Ectodermal cell (in vitro differentiated cells): ENCODE measurements at regions not wholly inside any gene's neighbourhood (a gene's known extent, or its start where the extent isn't known, plus 50 kb on each side); places are given as distances from the start of the nearest gene placed in this dataset.

Experiments
- H3K27ac ChIP-seq: 2 replicates; pipeline ENCODE4 v1.7.0; 2013; ENCODE audit warnings: mild to moderate bottlenecking, low read depth, low read length; ENCODE audit not compliant: insufficient read depth, poor library complexity, severe bottlenecking
- H3K27me3 ChIP-seq: 2 replicates; pipeline ENCODE4 v1.7.0; 2013; ENCODE audit warnings: mild to moderate bottlenecking, low read length; ENCODE audit not compliant: insufficient read depth, control insufficient read depth, poor library complexity, severe bottlenecking
- H3K36me3 ChIP-seq: one replicate; pipeline ENCODE4 v1.7.0; 2013; ENCODE audit warnings: low read length; ENCODE audit not compliant: control insufficient read depth, insufficient read depth
- H3K4me1 ChIP-seq: one replicate; pipeline ENCODE4 v1.7.0; 2013; ENCODE audit warnings: low read length; ENCODE audit not compliant: control insufficient read depth, insufficient read depth
- H3K4me3 ChIP-seq: 2 replicates; pipeline ENCODE4 v1.7.0; 2013; ENCODE audit warnings: low read depth, low read length, control low read depth; ENCODE audit not compliant: insufficient read depth
- H3K9me3 ChIP-seq: 2 replicates; pipeline ENCODE4 v1.7.0; 2013; ENCODE audit warnings: mild to moderate bottlenecking, low read length, moderate library complexity; ENCODE audit not compliant: control insufficient read depth
- WGBS, 2 experiments: methylation state at CpG; one replicate each; pipeline ENCODE4 v1.1.7; 2013; ENCODE audit warnings: missing lambda C conversion rate in 2 of 2; 5-methylcytosine and 5-hydroxymethylcytosine counted together

- no peaks in the 10 kb centered on the region for H3K4me1 ChIP-seq
- H3K27ac ChIP-seq: no peak overlapping the region
- H3K4me3 ChIP-seq: no peak overlapping the region
- H3K27me3 ChIP-seq: no peaks in the 10 kb centered on the region
- no peaks in the 10 kb centered on the region for H3K9me3 ChIP-seq
- no peaks in the 10 kb centered on the region for H3K36me3 ChIP-seq
- WGBS, 2 experiments: 80 to 88% methylated on average over 2 of the region's 2 CpGs
Measured at GRCh38 chr16:64011650-64012049, 1110.2 kb downstream of the CDH11 start.

GRCh38 chr16:64008131-64008530 is 1113.7 kb downstream of the CDH11 start:
- H3K27ac ChIP-seq: no peak overlapping the region
- H3K36me3 ChIP-seq: no peaks in the 10 kb centered on the region
- 96% methylated on average over 2 of the region's 2 CpGs for WGBS, 2 experiments
- H3K27me3 ChIP-seq: no peaks in the 10 kb centered on the region
- no peaks in the 10 kb centered on the region for H3K4me1 ChIP-seq
- H3K4me3 ChIP-seq: no peak overlapping the region
- no peaks in the 10 kb centered on the region for H3K9me3 ChIP-seq

GRCh38 chr16:64004116-64004515 is 1117.7 kb downstream of the CDH11 start:
- 100% methylated on average over 1 of the region's 1 CpG for WGBS, 2 experiments
- no peak overlapping the region for H3K27ac ChIP-seq
- no peaks in the 10 kb centered on the region for H3K9me3 ChIP-seq
- H3K36me3 ChIP-seq: no peaks in the 10 kb centered on the region
- H3K4me3 ChIP-seq: no peak overlapping the region
- no peaks in the 10 kb centered on the region for H3K27me3 ChIP-seq
- no peaks in the 10 kb centered on the region for H3K4me1 ChIP-seq

GRCh38 chr16:63995025-63995424 is 1126.8 kb downstream of the CDH11 start:
- Histone ChIP-seq H3K4me3 (no peak overlapping the region), H3K27me3 (no peaks in the 10 kb centered on the region), H3K4me1 (peaks cover 7% of the 10 kb centered on the region), H3K36me3 (no peaks in the 10 kb centered on the region), H3K9me3 (no peaks in the 10 kb centered on the region), H3K27ac (no peak overlapping the region)
- 98% methylated on average over 7 to 8 of the region's 8 CpGs for WGBS, 2 experiments

- WGBS, 2 experiments: 84 to 97% methylated on average over 2 of the region's 2 CpGs
- Histone ChIP-seq H3K4me3 (no peak overlapping the region), H3K27me3 (no peaks in the 10 kb centered on the region), H3K27ac (no peak overlapping the region), H3K36me3 (no peaks in the 10 kb centered on the region), H3K4me1 (peaks cover 32% of the 10 kb centered on the region), H3K9me3 (no peaks in the 10 kb centered on the region)
Measured at GRCh38 chr16:63983401-63983800, 1138.5 kb downstream of the CDH11 start.

GRCh38 chr16:63982741-63983140 is 1139.1 kb downstream of the CDH11 start:
- H3K27me3 ChIP-seq: no peaks in the 10 kb centered on the region
- WGBS, 2 experiments: 91 to 100% methylated on average over 3 of the region's 3 CpGs
- no peak overlapping the region for H3K4me3 ChIP-seq
- peaks cover 32% of the 10 kb centered on the region for H3K4me1 ChIP-seq
- no peaks in the 10 kb centered on the region for H3K9me3 ChIP-seq
- H3K36me3 ChIP-seq: no peaks in the 10 kb centered on the region
- peak overlapping the region; percentile 70 for H3K27ac ChIP-seq

GRCh38 chr16:63982110-63982509 is 1139.8 kb downstream of the CDH11 start:
- WGBS, 2 experiments: 62 to 65% methylated on average over 5 of the region's 5 CpGs
- Histone ChIP-seq H3K9me3 (no peaks in the 10 kb centered on the region), H3K4me1 (peaks cover 32% of the 10 kb centered on the region), H3K27ac (peak overlapping the region; percentile 70), H3K27me3 (no peaks in the 10 kb centered on the region), H3K36me3 (no peaks in the 10 kb centered on the region), H3K4me3 (no peak overlapping the region)

GRCh38 chr16:63981639-63982038 is 1140.2 kb downstream of the CDH11 start:
- H3K4me1 ChIP-seq: peaks cover 32% of the 10 kb centered on the region
- H3K4me3 ChIP-seq: no peak overlapping the region
- peak overlapping the region; percentile 70 for H3K27ac ChIP-seq
- no peaks in the 10 kb centered on the region for H3K36me3 ChIP-seq
- 0% methylated on average over 2 of the region's 2 CpGs; no CpG with 5 or more reads in 1 of the 2 experiments for WGBS, 2 experiments
- H3K9me3 ChIP-seq: no peaks in the 10 kb centered on the region
- H3K27me3 ChIP-seq: no peaks in the 10 kb centered on the region

- Histone ChIP-seq H3K36me3 (no peaks in the 10 kb centered on the region), H3K4me1 (peaks cover 32% of the 10 kb centered on the region), H3K27me3 (no peaks in the 10 kb centered on the region), H3K27ac (peak overlapping the region; percentile 29), H3K9me3 (no peaks in the 10 kb centered on the region), H3K4me3 (no peak overlapping the region)
- WGBS, 2 experiments: 33 to 35% methylated on average over 3 of the region's 3 CpGs
Measured at GRCh38 chr16:63980763-63981162, 1141.1 kb downstream of the CDH11 start.

GRCh38 chr16:63978240-63978639 is 1143.6 kb downstream of the CDH11 start:
- no peak overlapping the region for H3K4me3 ChIP-seq
- H3K27me3 ChIP-seq: no peaks in the 10 kb centered on the region
- peaks cover 31% of the 10 kb centered on the region for H3K4me1 ChIP-seq
- H3K36me3 ChIP-seq: no peaks in the 10 kb centered on the region
- no peaks in the 10 kb centered on the region for H3K9me3 ChIP-seq
- H3K27ac ChIP-seq: no peak overlapping the region

- H3K4me3 ChIP-seq: no peak overlapping the region
- H3K27ac ChIP-seq: no peak overlapping the region
- H3K9me3 ChIP-seq: no peaks in the 10 kb centered on the region
- 86 to 94% methylated on average over 4 of the region's 4 CpGs for WGBS, 2 experiments
- H3K36me3 ChIP-seq: no peaks in the 10 kb centered on the region
- no peaks in the 10 kb centered on the region for H3K27me3 ChIP-seq
- peaks cover 12% of the 10 kb centered on the region for H3K4me1 ChIP-seq
Measured at GRCh38 chr16:63976345-63976744, 1145.5 kb downstream of the CDH11 start.
